HEK293 (cell line): ENCODE measurements at regions not wholly inside any gene's neighbourhood (a gene's known extent, or its start where the extent isn't known, plus 50 kb on each side); places are given as distances from the start of the nearest gene placed in this dataset.

Experiments used
- CTCF ChIP-seq: fragments of 450-650 bp; formaldehyde crosslinking; IDR thresholded peaks from 2 replicates; pipeline ENCODE4 v1.5.1; 2016; ENCODE audit warnings: missing biosample characterization, missing genetic modification characterization
- TF ChIP-seq, protein P1 (sequence below): fragments of 450-650 bp; formaldehyde crosslinking; IDR thresholded peaks from 2 replicates; pipeline ENCODE4 v1.5.1; 2017; ENCODE audit warnings: missing biosample characterization, missing genetic modification characterization

- TF ChIP-seq, protein P1, sequence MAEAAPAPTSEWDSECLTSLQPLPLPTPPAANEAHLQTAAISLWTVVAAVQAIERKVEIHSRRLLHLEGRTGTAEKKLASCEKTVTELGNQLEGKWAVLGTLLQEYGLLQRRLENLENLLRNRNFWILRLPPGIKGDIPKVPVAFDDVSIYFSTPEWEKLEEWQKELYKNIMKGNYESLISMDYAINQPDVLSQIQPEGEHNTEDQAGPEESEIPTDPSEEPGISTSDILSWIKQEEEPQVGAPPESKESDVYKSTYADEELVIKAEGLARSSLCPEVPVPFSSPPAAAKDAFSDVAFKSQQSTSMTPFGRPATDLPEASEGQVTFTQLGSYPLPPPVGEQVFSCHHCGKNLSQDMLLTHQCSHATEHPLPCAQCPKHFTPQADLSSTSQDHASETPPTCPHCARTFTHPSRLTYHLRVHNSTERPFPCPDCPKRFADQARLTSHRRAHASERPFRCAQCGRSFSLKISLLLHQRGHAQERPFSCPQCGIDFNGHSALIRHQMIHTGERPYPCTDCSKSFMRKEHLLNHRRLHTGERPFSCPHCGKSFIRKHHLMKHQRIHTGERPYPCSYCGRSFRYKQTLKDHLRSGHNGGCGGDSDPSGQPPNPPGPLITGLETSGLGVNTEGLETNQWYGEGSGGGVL (tag by site-specific recombination), result no peak
- TF ChIP-seq CTCF, result no peak
Observed at GRCh38 chr9:34793428-34793827, 83.5 kb upstream of the CCL21 start.
